Caco-2 (cell line): ENCODE measurements at regions not wholly inside any gene's neighbourhood (a gene's known extent, or its start where the extent isn't known, plus 50 kb on each side); places are given as distances from the start of the nearest gene placed in this dataset.

ENCODE experiments used
- BruUV-seq: library from RNA; stranded (reverse); fragments of 400-500 nt; replicated peaks from 2 replicates; lab custom pipeline; 2021; lab: Mats Ljungman, UMichigan
- CTCF ChIA-PET: fragments of 300-600 bp; sonication (Branson Sonifier 250); formaldehyde crosslinking; loops from one replicate; lab custom pipeline; 2022; ENCODE audit warnings: antibody characterized with exemption; lab: Charles Lee
- POLR2A ChIA-PET: fragments of 300-600 bp; sonication (Branson Sonifier 250); formaldehyde crosslinking; loops from one replicate; lab custom pipeline; 2022; ENCODE audit warnings: antibody characterized with exemption; lab: Charles Lee
- DNase-seq, 2 experiments: peaks; one replicate each; pipeline versions ENCODE4 v3.0.0 to v3.0.0-alpha.2; 2020 to 2022
- H3K27me3 ChIP-seq: replicated peaks from 2 replicates; pipeline ENCODE4 v1.6.0; 2011; ENCODE audit warnings: low read length; ENCODE audit not compliant: control insufficient read depth, insufficient read depth
- H3K36me3 ChIP-seq: 2 replicates; pipeline ENCODE4 v1.5.1; 2011; ENCODE audit warnings: low read length; ENCODE audit not compliant: control insufficient read depth, insufficient read depth
- H3K4me1 ChIP-seq: fragments of 250-450 bp; sonication (Bioruptor Pico); 2 replicates; pipeline ENCODE4 v1.5.1; 2020; ENCODE audit warnings: mild to moderate bottlenecking
- H3K4me3 ChIP-seq: 2 replicates; pipeline ENCODE4 v1.5.1; 2011; ENCODE audit warnings: low read depth, mild to moderate bottlenecking, control low read depth, low read length
- H3K9me3 ChIP-seq: fragments of 250-450 bp; sonication (Bioruptor Pico); 2 replicates; pipeline ENCODE4 v1.5.1; 2020; ENCODE audit warnings: mild to moderate bottlenecking, moderate library complexity
- H3K27ac Mint-ChIP-seq: one replicate; pipeline ENCODE4 v1.8.0; 2022; ENCODE audit warnings: mixed read lengths; ENCODE audit not compliant: unreplicated experiment
- H3K27me3 Mint-ChIP-seq: one replicate; pipeline ENCODE4 v1.8.0; 2022; ENCODE audit warnings: mixed read lengths; ENCODE audit not compliant: insufficient read depth, unreplicated experiment
- H3K36me3 Mint-ChIP-seq: one replicate; pipeline ENCODE4 v1.8.0; 2022; ENCODE audit warnings: mild to moderate bottlenecking, mixed read lengths; ENCODE audit not compliant: insufficient read depth, unreplicated experiment
- H3K4me1 Mint-ChIP-seq: one replicate; pipeline ENCODE4 v1.8.0; 2022; ENCODE audit warnings: low read depth, mixed read lengths; ENCODE audit not compliant: unreplicated experiment
- H3K4me3 Mint-ChIP-seq: one replicate; pipeline ENCODE4 v1.8.0; 2022; ENCODE audit warnings: mild to moderate bottlenecking, moderate library complexity, mixed read lengths; ENCODE audit not compliant: unreplicated experiment
- H3K9me3 Mint-ChIP-seq: one replicate; pipeline ENCODE4 v1.8.0; 2022; ENCODE audit warnings: mixed read lengths; ENCODE audit not compliant: unreplicated experiment
- CTCF ChIP-seq, 2 experiments: fragments of 200-600 bp in 1 of 2; IDR thresholded peaks; 1 replicate in 1 of 2; 2 replicates in 1 of 2; pipeline versions ENCODE4 v1.5.1 to v1.8.0; 2011 to 2022; ENCODE audit warnings: antibody characterized with exemption in 1 of 2, control low read depth in 1 of 2, inconsistent platforms in 1 of 2, low read depth in 1 of 2, low read length in 1 of 2, mild to moderate bottlenecking in 1 of 2, moderate library complexity in 1 of 2; ENCODE audit not compliant: insufficient read depth in 1 of 2, severe bottlenecking in 1 of 2, unreplicated experiment in 1 of 2
- intact Hi-C: fragments of 100-400 bp; cut with micrococcal nuclease; formaldehyde crosslinking; loops from one replicate; pipeline ENCODE4 v1.10.0; 2022; ENCODE audit not compliant: unreplicated experiment

- Histone ChIP-seq H3K36me3 (no peaks in the 10 kb centered on the region), H3K27me3 (no peaks in the 10 kb centered on the region), H3K4me3 (no peak overlapping the region), H3K9me3 (no peaks in the 10 kb centered on the region), H3K4me1 (no peaks in the 10 kb centered on the region)
- TF ChIP-seq CTCF (IDR thresholded peaks at IDR 0.05; ENCODE audit: insufficient read depth in 1 of 2, low read depth in 1 of 2, low read length in 1 of 2, severe bottlenecking in 1 of 2, unreplicated experiment in 1 of 2), result no peak
- CTCF ChIA-PET, result no interaction called here
- intact Hi-C loops, result no loop called here
- no TSS peak for BruUV-seq
- H3K9me3 Mint-ChIP-seq, result no peaks in the 10 kb centered on the region
- no peak overlapping the region for H3K4me3 Mint-ChIP-seq
- H3K4me1 Mint-ChIP-seq, result no peaks in the 10 kb centered on the region
- no peaks in the 10 kb centered on the region for H3K27me3 Mint-ChIP-seq
- H3K27ac Mint-ChIP-seq, result no peak overlapping the region
- no peaks in the 10 kb centered on the region for H3K36me3 Mint-ChIP-seq
- POLR2A ChIA-PET, result no interaction called here
- DNase-seq, result no peak
Observed at GRCh38 chr10:55320187-55320700, 519.2 kb upstream of the PCDH15 start.

GRCh38 chr10:55311848-55312635, 511.0 kb upstream of the PCDH15 start:
- intact Hi-C loops, result no loop called here
- Histone ChIP-seq H3K27me3 (no peaks in the 10 kb centered on the region), H3K4me1 (no peaks in the 10 kb centered on the region), H3K4me3 (no peak overlapping the region), H3K9me3 (no peaks in the 10 kb centered on the region), H3K36me3 (no peaks in the 10 kb centered on the region)
- POLR2A ChIA-PET, result no interaction called here
- Mint-ChIP-seq H3K36me3 (no peaks in the 10 kb centered on the region), H3K27ac (no peak overlapping the region), H3K27me3 (no peaks in the 10 kb centered on the region), H3K9me3 (no peaks in the 10 kb centered on the region), H3K4me1 (no peaks in the 10 kb centered on the region), H3K4me3 (no peak overlapping the region)
- TF ChIP-seq CTCF (IDR thresholded peaks at IDR 0.05; ENCODE audit: insufficient read depth in 1 of 2, low read depth in 1 of 2, low read length in 1 of 2, severe bottlenecking in 1 of 2, unreplicated experiment in 1 of 2), result no peak
- CTCF ChIA-PET, result no interaction called here
- BruUV-seq, result no TSS peak
- no peak for DNase-seq

- H3K9me3 Mint-ChIP-seq, result no peaks in the 10 kb centered on the region
- H3K27ac Mint-ChIP-seq, result no peak overlapping the region
- H3K36me3 ChIP-seq, result no peaks in the 10 kb centered on the region
- DNase-seq, result no peak
- no peak overlapping the region for H3K4me3 Mint-ChIP-seq
- H3K36me3 Mint-ChIP-seq, result no peaks in the 10 kb centered on the region
- H3K27me3 ChIP-seq, result no peaks in the 10 kb centered on the region
- H3K4me1 Mint-ChIP-seq, result no peaks in the 10 kb centered on the region
- ChIA-PET CTCF (no interaction called here), POLR2A (no interaction called here)
- no TSS peak for BruUV-seq
- no peaks in the 10 kb centered on the region for H3K9me3 ChIP-seq
- peaks cover 3% of the 10 kb centered on the region for H3K27me3 Mint-ChIP-seq
- H3K4me3 ChIP-seq, result no peak overlapping the region
- TF ChIP-seq CTCF (IDR thresholded peaks at IDR 0.05; ENCODE audit: insufficient read depth in 1 of 2, low read depth in 1 of 2, low read length in 1 of 2, severe bottlenecking in 1 of 2, unreplicated experiment in 1 of 2), result no peak
- intact Hi-C loops, result no loop called here
- no peaks in the 10 kb centered on the region for H3K4me1 ChIP-seq
Observed at GRCh38 chr10:55310143-55310542, 509.1 kb upstream of the PCDH15 start.
